ENCODE measurements at regions not wholly inside any gene's neighbourhood (a gene's known extent, or its start where the extent isn't known, plus 50 kb on each side); places are given as distances from the start of the nearest gene placed in this dataset.

GRCh38 chr2:83851066-83851465 lies 608.0 kb downstream of the SUCLG1 start:
- H3K4me2 ChIP-seq (ENCODE audit: insufficient read depth, low read length): no peak overlapping the region
- ATAC-seq (no peak), DNase-seq (ENCODE audit: extremely low read depth in 1 of 4, low spot score in 3 of 4) (no peak), FAIRE-seq (no peak)
- TF ChIP-seq ZC3H4 (CRISPR knock-in tag; IDR thresholded peaks at IDR 0.05; ENCODE audit: borderline replicate concordance): no peak
- no peak for TF ChIP-seq MAZ (CRISPR knock-in tag; conservative IDR thresholded peaks at IDR 0.05 in 1 of 2, IDR thresholded peaks at IDR 0.05 in 1 of 2)
- no peak for TF ChIP-seq NFRKB (IDR thresholded peaks at IDR 0.05; ENCODE audit: low read depth)
- TF ChIP-seq ZNF668 (CRISPR knock-in tag; IDR thresholded peaks at IDR 0.05): no peak
- TF ChIP-seq ZBTB49 (CRISPR knock-in tag; IDR thresholded peaks at IDR 0.05; ENCODE audit: borderline replicate concordance): no peak
- no peak for TF ChIP-seq MTA3 (IDR thresholded peaks at IDR 0.05; ENCODE audit: borderline replicate concordance)
- no peak for TF ChIP-seq MXI1 (IDR thresholded peaks at IDR 0.05; ENCODE audit: low read depth, low read length)
- TF ChIP-seq AFF1 (IDR thresholded peaks at IDR 0.05; ENCODE audit: low read depth in 1 of 2, partially characterized antibody in 2 of 2): no peak
- TF ChIP-seq SMAD2 (IDR thresholded peaks at IDR 0.05; ENCODE audit: low read depth, low read length): no peak
- TF ChIP-seq ZNF584 (CRISPR knock-in tag; IDR thresholded peaks at IDR 0.05; ENCODE audit: low read depth): no peak
- no peak for TF ChIP-seq ZBTB5 (IDR thresholded peaks at IDR 0.05)
- no peak for TF ChIP-seq SLC30A9 (CRISPR knock-in tag; IDR thresholded peaks at IDR 0.05)
- TF ChIP-seq NELFE (IDR thresholded peaks at IDR 0.05; ENCODE audit: insufficient read depth, insufficient read length): no peak
- TF ChIP-seq, protein P1, sequence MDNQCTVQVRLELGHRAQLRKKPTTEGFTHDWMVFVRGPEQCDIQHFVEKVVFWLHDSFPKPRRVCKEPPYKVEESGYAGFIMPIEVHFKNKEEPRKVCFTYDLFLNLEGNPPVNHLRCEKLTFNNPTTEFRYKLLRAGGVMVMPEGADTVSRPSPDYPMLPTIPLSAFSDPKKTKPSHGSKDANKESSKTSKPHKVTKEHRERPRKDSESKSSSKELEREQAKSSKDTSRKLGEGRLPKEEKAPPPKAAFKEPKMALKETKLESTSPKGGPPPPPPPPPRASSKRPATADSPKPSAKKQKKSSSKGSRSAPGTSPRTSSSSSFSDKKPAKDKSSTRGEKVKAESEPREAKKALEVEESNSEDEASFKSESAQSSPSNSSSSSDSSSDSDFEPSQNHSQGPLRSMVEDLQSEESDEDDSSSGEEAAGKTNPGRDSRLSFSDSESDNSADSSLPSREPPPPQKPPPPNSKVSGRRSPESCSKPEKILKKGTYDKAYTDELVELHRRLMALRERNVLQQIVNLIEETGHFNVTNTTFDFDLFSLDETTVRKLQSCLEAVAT (IDR thresholded peaks at IDR 0.05): no peak
- no peaks in the 10 kb centered on the region for H3K79me2 ChIP-seq (ENCODE audit: control insufficient read depth, insufficient read depth, low read length)
- in situ Hi-C loops (cut with MboI): no loop called here
- H3K4me1 ChIP-seq (replicated peaks in 1 of 2; ENCODE audit: control insufficient read depth in 2 of 2, insufficient read depth in 2 of 2, low read length in 2 of 2): peaks cover 0 to 3% of the 10 kb centered on the region in 2 experiments; a peak in 1 of 5 replicates
- H3K27ac ChIP-seq (ENCODE audit: extremely low read depth, low read depth, low read length): no peak overlapping the region
- intact Hi-C loops (cut with micrococcal nuclease): no loop called here
- no peaks in the 10 kb centered on the region for H4K20me1 ChIP-seq (replicated peaks; ENCODE audit: control insufficient read depth, insufficient read depth, low read length)
- CTCF ChIA-PET (ENCODE audit: low intra/inter-chr PET ratio): no interaction called here
- no peak overlapping the region for H2AFZ ChIP-seq (ENCODE audit: low read depth, low read length)
- H3K9ac ChIP-seq (ENCODE audit: insufficient read depth in 1 of 2, low read depth in 2 of 2, low read length in 2 of 2): no peak overlapping the region
- H3K27me3 ChIP-seq (ENCODE audit: control insufficient read depth in 2 of 2, insufficient read depth in 2 of 2, low read length in 2 of 2): no peaks in the 10 kb centered on the region
- BruUV-seq (replicated peaks): no TSS peak
- POLR2A ChIA-PET: no interaction called here
- 52% methylated on average over 4 of the region's 5 CpGs for WGBS (ENCODE audit: insufficient coverage, low coverage, missing lambda C conversion rate)
- H3K4me3 ChIP-seq: no peak overlapping the region
- H3K9me3 ChIP-seq (replicated peaks; ENCODE audit: control insufficient read depth, insufficient read depth, low read depth, low read length): no peaks in the 10 kb centered on the region
- no peaks in the 10 kb centered on the region for H3K9me1 ChIP-seq (ENCODE audit: control insufficient read depth, insufficient read depth, low read length)
- H3K36me3 ChIP-seq (ENCODE audit: control insufficient read depth, insufficient read depth, low read length): no peaks in the 10 kb centered on the region
